NCI-H2227 treated with DMSO at 0.1 percent for 48 hours (cell line): ENCODE measurements at regions not wholly inside any gene's neighbourhood (a gene's known extent, or its start where the extent isn't known, plus 50 kb on each side); places are given as distances from the start of the nearest gene placed in this dataset.

ENCODE experiments used
- DNase-seq: peaks from one replicate; lab custom pipeline; 2025; lab: John Stamatoyannopoulos, UW

GRCh38 chr4:32988165-32988811 is 2268.1 kb downstream of the PCDH7 start:
- no peak for DNase-seq

GRCh38 chr4:32991663-32992062 is 2271.5 kb downstream of the PCDH7 start:
- DNase-seq: no peak

GRCh38 chr4:32994981-32995881 is 2275.1 kb downstream of the PCDH7 start:
- no peak for DNase-seq

- no peak for DNase-seq
Measured at GRCh38 chr4:33013282-33013681, 2293.1 kb downstream of the PCDH7 start.

GRCh38 chr4:33025236-33025635 is 2305.1 kb downstream of the PCDH7 start:
- DNase-seq: no peak

- no peak for DNase-seq
Measured at GRCh38 chr4:33029976-33030375, 2309.8 kb downstream of the PCDH7 start.

- no peak for DNase-seq
Measured at GRCh38 chr4:33031328-33031727, 2311.2 kb downstream of the PCDH7 start.

- no peak for DNase-seq
Measured at GRCh38 chr4:33037464-33037863, 2317.3 kb downstream of the PCDH7 start.

- DNase-seq: no peak
Measured at GRCh38 chr4:33045334-33045733, 2325.2 kb downstream of the PCDH7 start.

GRCh38 chr4:33052241-33052640 is 2332.1 kb downstream of the PCDH7 start:
- no peak for DNase-seq

GRCh38 chr4:33054161-33054560 is 2334.0 kb downstream of the PCDH7 start:
- DNase-seq: no peak

- no peak for DNase-seq
Measured at GRCh38 chr4:33054656-33055196, 2334.6 kb downstream of the PCDH7 start.

GRCh38 chr4:33057736-33058135 is 2337.6 kb downstream of the PCDH7 start:
- no peak for DNase-seq

GRCh38 chr4:33058998-33059397 is 2338.8 kb downstream of the PCDH7 start:
- no peak for DNase-seq

- no peak for DNase-seq
Measured at GRCh38 chr4:33060674-33061542, 2340.7 kb downstream of the PCDH7 start.

GRCh38 chr4:33061727-33062126 is 2341.6 kb downstream of the PCDH7 start:
- no peak for DNase-seq

- no peak for DNase-seq
Measured at GRCh38 chr4:33062155-33062806, 2342.1 kb downstream of the PCDH7 start.

GRCh38 chr4:33063241-33063640 is 2343.1 kb downstream of the PCDH7 start:
- DNase-seq: no peak

- no peak for DNase-seq
Measured at GRCh38 chr4:33064238-33064637, 2344.1 kb downstream of the PCDH7 start.

GRCh38 chr4:33065749-33066148 is 2345.6 kb downstream of the PCDH7 start:
- no peak for DNase-seq

GRCh38 chr4:33067221-33067620 is 2347.1 kb downstream of the PCDH7 start:
- no peak for DNase-seq

- no peak for DNase-seq
Measured at GRCh38 chr4:33068539-33068938, 2348.4 kb downstream of the PCDH7 start.
